HepG2 (cell line): ENCODE measurements at regions not wholly inside any gene's neighbourhood (a gene's known extent, or its start where the extent isn't known, plus 50 kb on each side); places are given as distances from the start of the nearest gene placed in this dataset.
A peak's percentile ranks its signal among the peaks of the same experiment; 100 is the strongest.

Experiments used
- FOXA1 ChIP-seq, 2 experiments: fragments of 450-650 bp in 1 of 2; sonication (generic) in 1 of 2; formaldehyde crosslinking in 1 of 2; IDR thresholded peaks; 2 replicates each; pipeline versions ENCODE4 v1.4.0 to v1.6.1; 2016 to 2020; ENCODE audit warnings: missing genetic modification reagents in 1 of 2
- KDM2A ChIP-seq: sonication (generic); formaldehyde crosslinking; IDR thresholded peaks from 2 replicates; pipeline ENCODE4 v1.4.0; 2020; ENCODE audit warnings: low read depth, missing genetic modification reagents, borderline replicate concordance
- KLF12 ChIP-seq: sonication (generic); formaldehyde crosslinking; IDR thresholded peaks from 2 replicates; pipeline ENCODE4 v1.4.0; 2020; ENCODE audit warnings: missing genetic modification reagents, borderline replicate concordance
- NCOA2 ChIP-seq: sonication (generic); formaldehyde crosslinking; IDR thresholded peaks from 2 replicates; pipeline ENCODE4 v1.8.0; 2022; ENCODE audit warnings: inconsistent platforms
- NFKB2 ChIP-seq: sonication (generic); formaldehyde crosslinking; IDR thresholded peaks from 2 replicates; pipeline ENCODE4 v1.4.0; 2020; ENCODE audit warnings: missing genetic modification reagents, borderline replicate concordance
- NFYB ChIP-seq: sonication (generic); formaldehyde crosslinking; IDR thresholded peaks from 2 replicates; pipeline ENCODE4 v1.4.0; 2020; ENCODE audit warnings: missing genetic modification reagents
- PBX2 ChIP-seq: IDR thresholded peaks from 2 replicates; pipeline ENCODE4 v1.6.1; 2016; ENCODE audit warnings: control low read depth
- RARA ChIP-seq: IDR thresholded peaks from 2 replicates; pipeline ENCODE4 v1.6.1; 2016; ENCODE audit warnings: missing genetic modification reagents, missing compliant biosample characterization
- REST ChIP-seq, 2 experiments: IDR thresholded peaks; 2 replicates each; pipeline ENCODE4 v1.6.1; 2011 to 2012; ENCODE audit warnings: low read length in 2 of 2, borderline replicate concordance in 1 of 2, low read depth in 1 of 2, mild to moderate bottlenecking in 1 of 2, moderate library complexity in 1 of 2
- TOE1 ChIP-seq: sonication (generic); formaldehyde crosslinking; IDR thresholded peaks from 2 replicates; pipeline ENCODE4 v1.4.0; 2020; ENCODE audit warnings: mild to moderate bottlenecking, missing genetic modification reagents
- ZNF510 ChIP-seq: sonication (generic); formaldehyde crosslinking; IDR thresholded peaks from 2 replicates; pipeline ENCODE4 v1.4.0; 2020; ENCODE audit warnings: low read depth, mild to moderate bottlenecking, missing genetic modification reagents
- ZNF598 ChIP-seq: sonication (generic); formaldehyde crosslinking; IDR thresholded peaks from 2 replicates; pipeline ENCODE4 v1.5.1; 2020; ENCODE audit warnings: mild to moderate bottlenecking, missing genetic modification reagents, borderline replicate concordance
- TF ChIP-seq, protein P1 (sequence below): sonication (generic); formaldehyde crosslinking; IDR thresholded peaks from 2 replicates; pipeline ENCODE4 v1.9.0; 2021; ENCODE audit warnings: missing genetic modification reagents, borderline replicate concordance
- TF ChIP-seq, protein P2 (sequence below): sonication (generic); formaldehyde crosslinking; conservative IDR thresholded peaks from 2 replicates; pipeline ENCODE4 v1.4.0; 2020; ENCODE audit warnings: missing genetic modification reagents

GRCh38 chr2:16093639-16094529, 153.5 kb downstream of the MYCN start (continued):
- no peak for TF ChIP-seq PBX2 (CRISPR knock-in tag)
- TF ChIP-seq NFKB2 (CRISPR knock-in tag), result no peak
- TF ChIP-seq KDM2A, result no peak
- no peak for TF ChIP-seq ZNF598 (CRISPR knock-in tag)
- TF ChIP-seq, protein P1, sequence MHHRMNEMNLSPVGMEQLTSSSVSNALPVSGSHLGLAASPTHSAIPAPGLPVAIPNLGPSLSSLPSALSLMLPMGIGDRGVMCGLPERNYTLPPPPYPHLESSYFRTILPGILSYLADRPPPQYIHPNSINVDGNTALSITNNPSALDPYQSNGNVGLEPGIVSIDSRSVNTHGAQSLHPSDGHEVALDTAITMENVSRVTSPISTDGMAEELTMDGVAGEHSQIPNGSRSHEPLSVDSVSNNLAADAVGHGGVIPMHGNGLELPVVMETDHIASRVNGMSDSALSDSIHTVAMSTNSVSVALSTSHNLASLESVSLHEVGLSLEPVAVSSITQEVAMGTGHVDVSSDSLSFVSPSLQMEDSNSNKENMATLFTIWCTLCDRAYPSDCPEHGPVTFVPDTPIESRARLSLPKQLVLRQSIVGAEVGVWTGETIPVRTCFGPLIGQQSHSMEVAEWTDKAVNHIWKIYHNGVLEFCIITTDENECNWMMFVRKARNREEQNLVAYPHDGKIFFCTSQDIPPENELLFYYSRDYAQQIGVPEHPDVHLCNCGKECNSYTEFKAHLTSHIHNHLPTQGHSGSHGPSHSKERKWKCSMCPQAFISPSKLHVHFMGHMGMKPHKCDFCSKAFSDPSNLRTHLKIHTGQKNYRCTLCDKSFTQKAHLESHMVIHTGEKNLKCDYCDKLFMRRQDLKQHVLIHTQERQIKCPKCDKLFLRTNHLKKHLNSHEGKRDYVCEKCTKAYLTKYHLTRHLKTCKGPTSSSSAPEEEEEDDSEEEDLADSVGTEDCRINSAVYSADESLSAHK (CRISPR knock-in tag), result no peak
- TF ChIP-seq NCOA2 (CRISPR knock-in tag), result 0 out of 2 replicates have a peak, but pooled peaks have one; percentile 18
- TF ChIP-seq, protein P2, sequence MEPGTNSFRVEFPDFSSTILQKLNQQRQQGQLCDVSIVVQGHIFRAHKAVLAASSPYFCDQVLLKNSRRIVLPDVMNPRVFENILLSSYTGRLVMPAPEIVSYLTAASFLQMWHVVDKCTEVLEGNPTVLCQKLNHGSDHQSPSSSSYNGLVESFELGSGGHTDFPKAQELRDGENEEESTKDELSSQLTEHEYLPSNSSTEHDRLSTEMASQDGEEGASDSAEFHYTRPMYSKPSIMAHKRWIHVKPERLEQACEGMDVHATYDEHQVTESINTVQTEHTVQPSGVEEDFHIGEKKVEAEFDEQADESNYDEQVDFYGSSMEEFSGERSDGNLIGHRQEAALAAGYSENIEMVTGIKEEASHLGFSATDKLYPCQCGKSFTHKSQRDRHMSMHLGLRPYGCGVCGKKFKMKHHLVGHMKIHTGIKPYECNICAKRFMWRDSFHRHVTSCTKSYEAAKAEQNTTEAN, result 0 out of 2 replicates have a peak, but pooled peaks have one; percentile 45
- TF ChIP-seq TOE1, result no peak
- TF ChIP-seq ZNF510 (CRISPR knock-in tag), result no peak
- no peak for TF ChIP-seq KLF12 (CRISPR knock-in tag)
- TF ChIP-seq REST (IDR thresholded peaks at IDR 0.05; ENCODE audit: borderline replicate concordance in 1 of 2, low read depth in 1 of 2, low read length in 2 of 2), result no peak
- TF ChIP-seq RARA (CRISPR knock-in tag), result peak; percentile 18; the same call in 1 of the 2 replicates
- TF ChIP-seq NFYB (CRISPR knock-in tag), result no peak
- TF ChIP-seq FOXA1 (IDR thresholded peaks at IDR 0.05), result no peak
- no peak for TF ChIP-seq FOXA1 (CRISPR knock-in tag; IDR thresholded peaks at IDR 0.05)
